Keratinocyte (primary cell): ENCODE measurements at regions not wholly inside any gene's neighbourhood (a gene's known extent, or its start where the extent isn't known, plus 50 kb on each side); places are given as distances from the start of the nearest gene placed in this dataset.

Experiments
- DNase-seq: peaks from one replicate; pipeline ENCODE4 v3.0.0-alpha.2; 2011; ENCODE audit warnings: low read depth, missing footprints, low spot score
- FAIRE-seq: peaks from 2 replicates; lab custom pipeline; 2011; peaks lifted over from hg19 to GRCh38; lab: Jason Lieb, UNC
- H2AFZ ChIP-seq: 2 replicates; pipeline ENCODE4 v1.6.0; 2012; ENCODE audit warnings: low read length, control low read depth, inconsistent platforms; ENCODE audit not compliant: control insufficient read depth
- H3K27ac ChIP-seq: 2 replicates; pipeline ENCODE4 v1.5.1; 2011; ENCODE audit warnings: low read length; ENCODE audit not compliant: control insufficient read depth, insufficient read depth
- H3K27me3 ChIP-seq: 3 replicates; pipeline ENCODE4 v1.6.0; 2011; ENCODE audit warnings: low read length; ENCODE audit not compliant: control insufficient read depth, insufficient read depth; ENCODE audit errors: extremely low read depth
- H3K36me3 ChIP-seq, 2 experiments: 2 replicates in 1 of 2; 3 replicates in 1 of 2; pipeline ENCODE4 v1.5.1; 2011; ENCODE audit warnings: low read length in 2 of 2, mild to moderate bottlenecking in 1 of 2; ENCODE audit not compliant: control insufficient read depth in 2 of 2, insufficient read depth in 2 of 2; ENCODE audit errors: extremely low read depth in 1 of 2
- H3K4me1 ChIP-seq: 3 replicates; pipeline ENCODE4 v1.5.1; 2011; ENCODE audit warnings: low read length; ENCODE audit not compliant: control insufficient read depth, insufficient read depth; ENCODE audit errors: extremely low read depth
- H3K4me2 ChIP-seq: 3 replicates; pipeline ENCODE4 v1.6.0; 2011; ENCODE audit warnings: low read depth, low read length; ENCODE audit not compliant: control insufficient read depth, insufficient read depth; ENCODE audit errors: extremely low read depth
- H3K4me3 ChIP-seq, 3 experiments: fragments of 200-600 bp in 1 of 3; sonication (generic) in 1 of 3; 2 replicates in 2 of 3; 3 replicates in 1 of 3; pipeline ENCODE4 v1.5.1; 2011 to 2016; ENCODE audit warnings: low read length in 3 of 3, mild to moderate bottlenecking in 3 of 3, control low read depth in 2 of 3, inconsistent platforms in 1 of 3, low read depth in 1 of 3, mixed read lengths in 1 of 3, mixed run types in 1 of 3, moderate library complexity in 1 of 3; ENCODE audit not compliant: control insufficient read depth in 2 of 3, insufficient read depth in 2 of 3; ENCODE audit errors: extremely low read depth in 1 of 3
- H3K79me2 ChIP-seq: 2 replicates; pipeline ENCODE4 v1.6.0; 2012; ENCODE audit warnings: low read length; ENCODE audit not compliant: control insufficient read depth, insufficient read depth
- H3K9ac ChIP-seq: 3 replicates; pipeline ENCODE4 v1.6.0; 2011; ENCODE audit warnings: low read length; ENCODE audit not compliant: control insufficient read depth, insufficient read depth; ENCODE audit errors: extremely low read depth
- H3K9me1 ChIP-seq: 3 replicates; pipeline ENCODE4 v1.6.0; 2011; ENCODE audit warnings: low read length; ENCODE audit not compliant: control insufficient read depth, insufficient read depth; ENCODE audit errors: extremely low read depth
- H3K9me3 ChIP-seq: 2 replicates; pipeline ENCODE4 v1.5.1; 2012; ENCODE audit warnings: low read depth, low read length; ENCODE audit not compliant: control insufficient read depth
- H4K20me1 ChIP-seq: 3 replicates; pipeline ENCODE4 v1.6.0; 2011; ENCODE audit warnings: low read length; ENCODE audit not compliant: control insufficient read depth, insufficient read depth; ENCODE audit errors: extremely low read depth
- EZH2 ChIP-seq: IDR thresholded peaks from one replicate; pipeline ENCODE4 v1.6.1; 2012; ENCODE audit warnings: inconsistent platforms, mild to moderate bottlenecking, low read length, moderate library complexity
- dilution Hi-C: fragments of 300-500 bp; cut with MboI; formaldehyde crosslinking; loops from one replicate; pipeline ENCODE4 v1.7.0; 2020; ENCODE audit warnings: low sequenced_read_pairs; ENCODE audit not compliant: extremely low pct_ligation_motif_present
- TF ChIP-seq, protein P1 (sequence below), 3 experiments: IDR thresholded peaks in 1 of 3; conservative IDR thresholded peaks in 1 of 3; optimal IDR thresholded peaks in 1 of 3; 2 replicates in 2 of 3; 3 replicates in 1 of 3; pipeline versions ENCODE3 to v1.5.1; 2011; ENCODE audit warnings: low read length in 3 of 3, mild to moderate bottlenecking in 3 of 3, moderate library complexity in 2 of 3, control low read depth in 1 of 3, inconsistent platforms in 1 of 3; ENCODE audit not compliant: insufficient read depth in 2 of 3; ENCODE audit errors: extremely low read depth in 1 of 3

DNA sequence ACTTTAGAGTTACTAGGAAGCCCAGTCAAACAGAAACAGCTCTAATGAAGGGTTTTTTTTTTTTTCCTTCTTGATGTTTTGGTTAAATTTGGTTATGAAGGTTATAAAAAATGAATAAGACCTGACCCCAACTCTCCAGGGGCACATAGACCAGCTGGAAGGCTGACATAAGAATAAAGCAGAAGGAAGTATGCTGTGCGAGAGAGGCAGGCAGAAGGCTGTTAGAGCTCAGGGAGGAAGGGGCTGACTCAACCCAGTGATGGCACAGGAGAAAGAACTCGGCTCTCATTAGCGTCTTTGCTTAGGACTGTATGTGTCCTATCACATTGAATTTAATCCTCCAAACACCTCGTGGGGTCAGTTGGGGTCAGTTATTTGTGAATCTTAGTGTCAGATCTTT lies 474.6 kb downstream of the PMP22 start:
- no peak overlapping the region for H3K9ac ChIP-seq
- TF ChIP-seq, protein P1, sequence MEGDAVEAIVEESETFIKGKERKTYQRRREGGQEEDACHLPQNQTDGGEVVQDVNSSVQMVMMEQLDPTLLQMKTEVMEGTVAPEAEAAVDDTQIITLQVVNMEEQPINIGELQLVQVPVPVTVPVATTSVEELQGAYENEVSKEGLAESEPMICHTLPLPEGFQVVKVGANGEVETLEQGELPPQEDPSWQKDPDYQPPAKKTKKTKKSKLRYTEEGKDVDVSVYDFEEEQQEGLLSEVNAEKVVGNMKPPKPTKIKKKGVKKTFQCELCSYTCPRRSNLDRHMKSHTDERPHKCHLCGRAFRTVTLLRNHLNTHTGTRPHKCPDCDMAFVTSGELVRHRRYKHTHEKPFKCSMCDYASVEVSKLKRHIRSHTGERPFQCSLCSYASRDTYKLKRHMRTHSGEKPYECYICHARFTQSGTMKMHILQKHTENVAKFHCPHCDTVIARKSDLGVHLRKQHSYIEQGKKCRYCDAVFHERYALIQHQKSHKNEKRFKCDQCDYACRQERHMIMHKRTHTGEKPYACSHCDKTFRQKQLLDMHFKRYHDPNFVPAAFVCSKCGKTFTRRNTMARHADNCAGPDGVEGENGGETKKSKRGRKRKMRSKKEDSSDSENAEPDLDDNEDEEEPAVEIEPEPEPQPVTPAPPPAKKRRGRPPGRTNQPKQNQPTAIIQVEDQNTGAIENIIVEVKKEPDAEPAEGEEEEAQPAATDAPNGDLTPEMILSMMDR (optimal IDR thresholded peaks at IDR 0.05 in 1 of 3, IDR thresholded peaks at IDR 0.05 in 1 of 3, conservative IDR thresholded peaks at IDR 0.05 in 1 of 3; ENCODE audit: extremely low read depth in 1 of 3, insufficient read depth in 2 of 3, low read length in 3 of 3), result no peak
- no peak for TF ChIP-seq EZH2
- FAIRE-seq, result no peak
- H3K36me3 ChIP-seq, result no peaks in the 10 kb centered on the region
- peaks cover 24% of the 10 kb centered on the region for H3K4me1 ChIP-seq
- H3K4me3 ChIP-seq, result no peak overlapping the region
- H3K9me3 ChIP-seq, result no peaks in the 10 kb centered on the region
- H3K9me1 ChIP-seq, result no peaks in the 10 kb centered on the region
- no peaks in the 10 kb centered on the region for H4K20me1 ChIP-seq
- no peak overlapping the region for H3K4me2 ChIP-seq
- no peaks in the 10 kb centered on the region for H3K79me2 ChIP-seq
- DNase-seq, result no peak
- H2AFZ ChIP-seq, result no peak overlapping the region
- H3K27ac ChIP-seq, result no peak overlapping the region
- no peaks in the 10 kb centered on the region for H3K27me3 ChIP-seq
- dilution Hi-C loops, result no loop called here

DNA sequence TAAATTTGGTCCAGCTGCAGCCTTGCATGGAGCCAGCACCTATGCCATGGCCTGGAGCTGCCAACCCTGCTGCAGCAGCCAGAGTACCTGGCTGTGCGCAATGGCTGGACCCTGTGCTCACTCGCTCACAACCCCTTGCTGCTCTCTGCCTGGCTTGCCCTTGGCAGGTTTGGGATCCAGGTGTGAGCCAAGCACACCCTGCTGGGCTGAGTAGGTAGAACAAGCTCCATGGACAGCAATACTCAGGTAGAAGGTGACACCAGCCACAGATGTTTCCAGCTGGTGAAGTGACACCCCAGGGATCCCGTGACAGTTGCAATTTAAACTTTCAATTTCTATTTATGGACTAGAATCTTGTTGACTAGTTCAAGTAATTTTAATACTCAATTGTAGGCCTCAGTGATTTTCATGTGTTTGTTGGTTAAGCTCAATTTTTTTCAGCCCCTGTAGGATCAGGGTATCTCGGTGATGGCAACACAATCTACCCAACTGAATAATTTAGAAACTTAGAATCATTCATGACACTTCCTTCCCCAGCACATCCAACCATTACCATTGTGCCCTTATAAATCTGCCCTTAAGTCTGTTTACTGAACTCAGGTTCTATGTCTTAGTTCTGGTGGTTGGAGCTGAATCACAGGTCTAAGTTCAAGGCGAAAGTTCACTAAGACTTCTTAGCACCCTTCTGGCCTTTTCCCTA lies 480.0 kb downstream of the PMP22 start:
- DNase-seq (no peak), FAIRE-seq (peak; percentile 63)
- no peaks in the 10 kb centered on the region for H3K4me1 ChIP-seq
- no peaks in the 10 kb centered on the region for H4K20me1 ChIP-seq
- H3K79me2 ChIP-seq, result no peaks in the 10 kb centered on the region
- H3K9me1 ChIP-seq, result no peaks in the 10 kb centered on the region
- no peak overlapping the region for H3K4me2 ChIP-seq
- H3K27ac ChIP-seq, result no peak overlapping the region
- dilution Hi-C loops, result no loop called here
- H3K9me3 ChIP-seq, result no peaks in the 10 kb centered on the region
- H3K36me3 ChIP-seq, result no peaks in the 10 kb centered on the region
- no peaks in the 10 kb centered on the region for H3K27me3 ChIP-seq
- no peak overlapping the region for H3K4me3 ChIP-seq
- no peak overlapping the region for H3K9ac ChIP-seq
- no peak for TF ChIP-seq EZH2
- TF ChIP-seq, protein P1 (optimal IDR thresholded peaks at IDR 0.05 in 1 of 3, IDR thresholded peaks at IDR 0.05 in 1 of 3, conservative IDR thresholded peaks at IDR 0.05 in 1 of 3; ENCODE audit: extremely low read depth in 1 of 3, insufficient read depth in 2 of 3, low read length in 3 of 3), result peak; percentile 40 to 83 (median 79)
- no peak overlapping the region for H2AFZ ChIP-seq
